Stimulated activated CD8-positive, alpha-beta memory T cell treated with anti-CD3 and anti-CD28 coated beads, Interleukin-2, amount 100 ng/mL, for 48 hours (primary cell): ENCODE measurements at regions not wholly inside any gene's neighbourhood (a gene's known extent, or its start where the extent isn't known, plus 50 kb on each side); places are given as distances from the start of the nearest gene placed in this dataset.
A peak's percentile ranks its signal among the peaks of the same experiment; 100 is the strongest.

Experiments
- DNase-seq, 2 donors: peaks; one replicate each; pipeline ENCODE4 v3.0.0-alpha.2; 2020; ENCODE audit warnings: low read depth in 2 of 2

DNA sequence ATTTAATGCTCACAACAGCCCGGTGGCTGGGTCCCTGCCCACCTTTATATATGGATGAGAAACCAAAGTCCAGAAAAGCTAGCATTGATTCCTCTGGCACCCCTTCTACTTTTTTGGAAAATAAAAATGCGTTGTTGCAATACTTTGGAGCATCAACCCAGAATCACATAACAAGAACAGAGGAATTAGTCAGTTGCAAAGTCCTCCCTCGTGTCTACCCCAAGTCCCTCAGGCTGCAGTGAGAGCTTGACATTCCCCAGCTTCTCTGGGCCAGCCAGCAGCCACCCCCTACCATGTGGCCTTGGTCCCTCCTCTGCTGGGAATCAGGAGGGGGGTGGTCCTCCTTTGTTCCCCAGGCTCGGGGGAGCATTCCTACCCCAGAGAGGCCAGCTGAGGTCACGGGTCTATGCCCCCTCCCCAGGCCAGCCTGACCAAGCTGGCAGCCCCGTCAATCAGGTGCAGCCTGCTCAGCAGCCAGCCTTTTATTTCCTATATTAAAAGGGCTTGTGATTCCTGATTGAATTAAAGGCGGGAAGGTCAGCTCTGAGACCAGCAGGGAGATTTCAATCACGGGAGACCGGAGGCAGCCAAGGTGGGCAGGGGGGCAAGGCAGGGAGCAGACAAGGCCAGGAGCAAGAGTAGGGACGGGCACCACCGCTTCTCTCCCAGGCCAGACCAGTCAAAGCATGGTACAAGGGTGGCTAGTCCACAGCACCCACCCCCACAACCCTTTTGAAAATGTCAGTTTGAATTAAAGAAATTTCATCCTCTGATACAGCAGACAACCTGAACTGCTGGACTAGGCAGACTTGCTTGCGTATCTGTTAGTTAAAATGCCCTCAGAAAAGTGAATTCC, 158.9 kb downstream of the MRPL14 start:
- no peak for DNase-seq

DNA sequence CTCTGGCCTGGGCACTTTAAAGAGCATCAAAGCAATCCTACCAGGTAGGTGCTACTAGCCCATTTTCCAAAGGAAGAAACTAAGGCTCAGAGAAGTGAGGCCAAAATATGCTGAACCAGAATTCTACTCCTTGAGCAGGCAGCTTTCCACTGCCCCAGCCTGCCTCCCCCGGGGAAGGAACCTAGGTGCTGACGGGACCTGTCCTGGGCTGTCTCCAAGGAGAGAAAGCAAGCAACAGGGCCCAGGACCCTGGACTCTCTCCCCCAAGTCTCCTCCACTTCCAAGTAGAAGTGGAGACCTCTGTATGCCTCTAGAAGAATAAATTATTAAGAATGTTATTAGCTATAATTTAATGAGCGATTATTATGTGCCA, 159.5 kb downstream of the MRPL14 start:
- DNase-seq, result no peak

DNA sequence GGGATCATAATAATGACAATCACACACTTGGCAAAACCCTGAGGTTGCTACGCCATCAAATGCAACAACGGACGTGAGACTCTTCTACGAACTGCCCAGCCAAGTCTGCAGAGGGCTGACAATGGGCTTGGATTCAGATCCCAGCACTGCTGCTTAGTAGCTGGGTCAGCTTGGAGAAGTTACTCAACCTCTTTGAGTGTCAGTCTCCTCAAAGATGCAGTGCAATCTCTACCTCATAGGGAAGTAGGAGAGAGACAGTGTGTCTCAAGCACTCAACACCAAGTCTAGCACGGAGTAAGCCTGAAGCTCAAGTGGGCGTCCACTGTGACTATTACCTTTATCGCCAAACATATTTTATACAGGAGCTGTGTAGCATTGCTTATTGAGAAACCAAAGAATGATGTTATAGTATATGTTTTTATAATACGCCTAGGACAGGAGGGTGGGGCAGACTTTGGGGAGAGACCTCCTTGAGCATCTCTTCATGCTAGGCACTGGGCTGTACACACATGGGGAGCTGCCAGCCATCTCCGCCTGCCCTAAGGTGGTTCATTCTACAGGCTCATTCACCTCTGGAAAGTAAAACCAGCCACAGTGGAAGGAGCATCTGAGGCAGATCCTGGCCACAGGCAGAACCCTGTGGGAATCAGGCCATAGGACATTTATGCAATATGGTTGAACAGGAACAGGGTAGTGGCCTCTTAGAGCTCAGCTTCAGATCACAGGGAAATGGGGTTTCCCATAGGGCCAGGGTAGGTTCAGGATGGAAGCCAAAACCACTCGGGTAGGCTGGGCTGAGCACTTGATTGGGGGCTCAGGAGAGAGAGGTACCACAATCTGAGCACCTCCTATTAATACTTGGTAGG, 160.2 kb downstream of the MRPL14 start:
- no peak for DNase-seq

DNA sequence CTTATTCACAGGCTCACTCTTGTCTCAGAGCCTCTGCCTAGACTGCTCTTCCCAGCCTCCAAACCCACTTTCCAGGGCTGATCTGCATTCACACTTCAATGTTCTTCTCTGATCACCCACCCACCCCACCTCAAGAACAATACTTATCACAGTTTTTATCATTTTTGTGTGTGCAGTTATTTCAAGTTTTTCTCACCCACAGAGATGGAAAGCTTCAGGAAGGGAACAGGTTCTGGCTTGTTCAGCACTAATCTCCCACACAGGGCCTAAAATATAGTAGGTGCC, 160.9 kb downstream of the MRPL14 start:
- no peak for DNase-seq

DNA sequence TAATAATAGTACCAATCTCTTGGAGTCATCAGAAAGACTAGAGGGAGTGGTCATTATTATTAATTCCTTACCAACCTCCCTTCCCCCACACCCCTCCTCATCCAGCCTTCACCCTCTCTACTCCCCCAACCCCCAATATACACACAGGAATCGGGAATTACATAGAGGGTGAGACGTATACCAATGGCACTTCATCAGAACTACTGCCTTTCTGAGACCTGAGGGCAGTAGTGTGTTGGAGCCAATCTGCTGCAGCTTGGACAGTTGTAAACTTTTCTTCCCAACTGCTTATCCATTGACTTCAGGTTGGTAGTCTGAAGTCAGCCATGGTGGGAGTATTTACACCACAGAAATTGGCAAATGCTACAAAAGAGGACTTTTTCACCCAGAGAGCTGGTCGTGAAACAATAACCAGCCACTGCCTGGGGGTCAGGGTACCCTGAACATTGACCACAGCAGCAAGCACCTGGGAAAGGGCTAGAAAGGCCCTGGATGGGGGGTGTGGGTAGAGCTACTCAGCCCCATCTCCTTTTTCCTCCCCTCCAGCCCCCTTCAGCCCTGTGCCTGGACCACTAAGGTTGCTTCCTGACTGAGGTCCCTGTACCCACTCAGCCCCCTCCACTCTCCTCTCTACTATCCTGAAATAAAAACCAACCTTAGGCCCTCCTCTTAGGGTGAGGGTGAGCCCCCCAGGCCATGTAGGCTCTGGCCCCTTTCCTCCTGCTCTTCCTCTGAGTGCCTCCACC, 161.5 kb downstream of the MRPL14 start:
- DNase-seq, result no peak

DNA sequence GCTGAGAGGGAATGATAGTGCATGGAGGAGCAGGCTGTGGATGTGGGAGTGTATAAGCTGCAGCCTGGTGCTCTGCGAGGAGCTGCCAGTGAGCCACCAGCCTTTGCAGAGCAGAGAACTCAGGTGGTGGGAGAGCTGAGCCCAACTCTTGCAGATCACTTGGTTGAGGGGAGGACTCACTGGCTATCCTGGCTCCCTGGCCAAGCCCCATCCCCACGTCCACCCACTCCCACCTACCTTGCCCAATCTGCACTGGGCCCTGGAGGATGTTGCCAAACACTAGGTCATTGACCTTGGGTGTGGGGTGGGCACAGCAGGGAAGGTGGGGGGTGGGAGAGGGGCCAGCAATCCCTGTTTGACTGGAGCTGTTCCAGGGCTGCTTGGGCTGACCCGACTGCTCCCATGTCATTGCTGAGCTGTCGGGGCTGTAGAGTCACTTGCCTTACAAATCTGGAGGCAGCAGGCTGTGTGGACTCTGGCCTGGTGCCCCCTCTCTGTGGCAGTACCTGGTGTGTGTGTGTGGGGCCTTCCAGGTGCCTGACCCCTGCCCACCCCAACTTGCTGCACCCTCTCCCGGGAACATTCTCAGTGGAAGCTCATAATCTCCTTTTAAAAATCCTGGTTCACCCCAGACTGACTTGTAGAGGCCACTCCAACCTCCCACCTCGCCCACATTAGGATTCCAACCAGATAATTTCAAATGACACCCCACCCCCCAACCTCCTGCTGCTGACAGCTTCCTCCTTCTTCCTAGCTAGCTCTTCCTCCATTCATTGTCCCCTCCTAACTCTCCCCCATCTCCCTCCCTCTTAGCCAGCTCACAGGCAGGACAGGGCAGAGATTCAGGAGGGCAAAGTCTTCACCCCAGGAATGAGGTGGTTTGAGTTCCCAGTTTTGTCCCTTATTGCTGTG, 162.3 kb downstream of the MRPL14 start:
- DNase-seq, result no peak

DNA sequence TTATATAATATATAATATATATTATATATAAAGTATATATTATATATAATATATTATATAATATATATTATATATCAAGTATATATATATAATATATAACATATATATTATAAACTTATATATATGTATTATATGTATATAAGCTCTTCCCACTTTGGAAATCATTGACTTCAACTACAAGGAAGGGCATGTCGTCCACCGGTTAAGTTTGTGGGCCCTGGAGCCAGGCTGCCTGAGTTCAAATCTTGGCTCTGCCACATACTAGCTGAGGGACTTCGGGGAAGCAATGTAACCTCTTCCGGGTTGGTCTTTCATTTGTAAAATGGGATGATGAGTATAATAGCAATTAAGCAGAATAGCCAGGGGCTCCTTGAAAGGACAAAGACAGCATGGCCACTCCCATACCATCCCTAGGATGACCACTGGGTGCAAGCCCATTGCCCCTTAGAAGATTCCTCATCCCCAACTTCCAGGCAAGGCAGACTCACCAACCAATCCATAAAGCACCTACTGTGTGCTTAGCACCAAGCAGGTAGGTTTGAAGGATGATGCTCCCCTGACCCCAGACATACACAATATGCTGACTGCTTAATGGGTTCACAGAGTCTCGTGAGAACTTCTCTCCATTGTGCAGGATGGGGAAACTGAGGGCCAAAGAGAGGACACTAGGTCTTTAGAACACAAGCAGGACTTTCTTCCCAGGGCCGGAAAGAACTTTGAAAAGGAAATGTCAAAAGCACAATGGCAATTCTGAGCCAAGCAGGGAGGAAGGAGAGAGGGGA, 163.2 kb downstream of the MRPL14 start:
- DNase-seq, result no peak

DNA sequence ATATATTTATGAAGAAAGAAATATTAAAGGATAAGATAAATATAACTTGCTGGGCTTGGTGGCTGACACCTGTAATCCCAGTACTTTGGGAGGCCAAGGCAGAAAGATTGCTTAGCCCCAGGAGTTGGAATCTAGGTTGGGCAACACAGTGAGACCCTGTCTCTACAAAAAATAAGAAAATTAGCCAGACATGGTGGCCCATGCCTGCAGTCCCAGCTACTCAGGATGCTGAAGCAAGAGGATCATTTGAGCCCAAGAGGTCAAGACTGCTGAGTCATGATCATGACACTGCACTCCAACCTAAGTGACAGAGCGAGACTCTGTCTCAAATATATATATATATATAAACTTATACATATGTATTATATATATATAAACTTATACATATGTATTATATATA, 164.0 kb downstream of the MRPL14 start:
- DNase-seq, result no peak

DNA sequence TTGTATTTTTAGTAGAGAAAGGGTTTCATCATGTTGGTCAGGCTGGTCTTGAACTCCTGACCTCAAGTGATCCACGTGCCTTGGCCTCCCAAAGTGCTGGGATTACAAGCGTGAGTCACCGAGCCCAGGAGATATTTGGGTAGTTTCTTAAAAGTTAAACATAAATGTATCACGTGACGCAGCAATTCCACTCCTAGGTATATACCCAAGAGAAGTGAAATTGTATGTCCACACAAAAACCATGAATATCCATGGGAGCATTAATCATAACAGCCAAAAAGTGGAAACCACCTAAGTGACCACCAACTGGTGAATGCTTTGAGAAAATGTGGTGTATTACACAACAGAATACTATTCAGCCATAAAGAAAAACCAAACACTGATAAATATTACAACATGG, 164.8 kb downstream of the MRPL14 start:
- DNase-seq, result no peak

DNA sequence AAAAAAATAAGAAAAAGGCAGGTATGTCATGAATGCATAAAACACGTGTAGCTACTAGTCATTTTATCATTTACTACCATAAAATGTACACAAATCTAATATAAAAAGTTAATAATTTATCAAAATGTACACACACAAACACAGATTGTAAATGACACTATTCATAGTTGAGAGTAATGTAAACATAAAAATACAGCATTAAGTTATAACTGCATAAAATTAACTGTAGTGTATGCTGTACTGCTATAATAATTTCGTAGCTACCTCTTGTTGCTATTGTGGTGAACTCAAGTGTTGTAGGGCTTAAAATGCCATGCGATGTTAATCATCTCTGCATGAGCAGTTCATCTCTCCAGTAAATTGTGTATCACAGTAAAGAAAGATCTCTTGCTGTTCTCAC, 170.0 kb downstream of the MRPL14 start:
- DNase-seq, result no peak

DNA sequence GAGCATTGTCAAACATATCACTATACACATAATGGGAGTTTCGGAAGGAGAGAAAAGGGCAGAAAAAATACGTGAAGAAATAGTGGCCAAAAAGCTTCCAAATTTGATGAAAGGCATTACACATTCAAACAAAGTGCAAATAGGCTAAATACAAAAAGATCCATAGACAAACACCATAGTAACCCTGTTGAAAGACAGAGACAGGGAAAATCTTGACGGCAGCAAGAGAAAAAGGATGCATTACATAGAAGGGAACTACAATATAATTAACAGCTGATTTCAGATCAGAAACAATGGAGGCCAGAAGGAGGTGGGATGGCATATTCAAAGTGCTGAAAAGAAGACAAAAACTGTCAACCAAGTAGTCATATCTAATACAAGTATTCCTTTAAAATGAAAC, 170.8 kb downstream of the MRPL14 start:
- no peak for DNase-seq

DNA sequence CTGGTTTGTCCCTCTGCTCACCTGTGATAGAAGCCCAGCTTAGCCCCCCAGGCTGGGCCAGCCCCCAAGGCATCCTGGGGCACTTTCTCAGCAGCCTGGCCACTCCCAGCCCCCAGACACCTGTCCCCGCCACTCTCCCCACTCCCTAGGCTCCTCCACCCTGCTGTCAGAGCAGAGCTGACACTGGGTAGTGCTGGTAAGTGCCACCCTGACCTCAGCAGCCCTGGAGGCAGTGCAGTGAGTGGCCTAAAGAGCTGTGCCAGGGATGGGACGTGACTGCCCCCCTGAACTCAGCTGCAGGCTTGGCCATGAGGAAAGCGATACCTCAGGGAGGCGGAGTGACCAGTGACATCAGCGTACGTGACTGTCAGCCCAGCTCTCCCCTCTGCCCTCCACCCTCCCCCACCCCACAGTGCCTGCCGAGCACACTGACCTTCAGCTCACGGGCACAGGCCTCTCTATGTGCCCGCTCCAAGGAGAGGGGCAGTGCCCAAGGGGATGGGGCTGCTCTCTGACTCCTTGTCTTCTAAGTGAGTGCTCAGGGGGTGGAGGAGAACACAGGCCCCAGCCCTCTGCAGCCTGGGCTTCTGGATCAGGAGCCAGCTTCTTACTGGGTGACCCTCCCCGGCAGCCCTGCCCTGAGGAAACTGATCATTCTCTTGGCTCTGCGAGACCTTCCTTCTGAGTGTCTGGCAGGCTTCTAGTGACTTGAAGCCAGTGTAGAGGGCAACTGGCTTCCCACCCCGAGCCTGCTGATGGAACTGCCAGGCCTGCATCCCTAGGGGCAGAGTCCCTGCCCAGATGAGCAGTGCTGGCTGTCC, 172.7 kb downstream of the MRPL14 start:
- no peak for DNase-seq

DNA sequence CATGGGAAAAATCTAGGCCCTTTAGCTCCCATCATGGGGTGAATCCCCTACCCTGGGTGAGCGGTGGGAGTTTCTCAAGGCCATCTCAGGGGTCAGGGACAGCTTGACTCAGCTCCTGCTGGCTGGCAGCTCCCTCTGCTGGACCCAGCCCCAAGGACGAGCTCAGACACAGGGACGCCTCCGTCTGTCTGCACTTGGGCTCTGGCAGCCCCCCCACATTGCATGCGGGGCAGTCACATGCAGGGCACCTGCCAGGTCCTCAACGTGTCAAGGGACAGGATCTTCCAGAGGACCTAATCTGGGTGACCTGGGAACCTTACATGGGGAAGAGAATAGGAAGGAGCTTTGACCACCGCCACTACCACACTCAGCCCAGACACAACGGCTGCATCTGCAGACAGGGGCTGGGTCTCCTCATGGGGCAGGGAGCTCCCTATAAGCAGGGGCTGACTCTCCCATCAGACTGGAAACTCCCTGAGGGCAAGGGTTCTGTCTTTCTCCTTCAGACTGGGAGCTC, 173.4 kb downstream of the MRPL14 start:
- DNase-seq, result no peak

DNA sequence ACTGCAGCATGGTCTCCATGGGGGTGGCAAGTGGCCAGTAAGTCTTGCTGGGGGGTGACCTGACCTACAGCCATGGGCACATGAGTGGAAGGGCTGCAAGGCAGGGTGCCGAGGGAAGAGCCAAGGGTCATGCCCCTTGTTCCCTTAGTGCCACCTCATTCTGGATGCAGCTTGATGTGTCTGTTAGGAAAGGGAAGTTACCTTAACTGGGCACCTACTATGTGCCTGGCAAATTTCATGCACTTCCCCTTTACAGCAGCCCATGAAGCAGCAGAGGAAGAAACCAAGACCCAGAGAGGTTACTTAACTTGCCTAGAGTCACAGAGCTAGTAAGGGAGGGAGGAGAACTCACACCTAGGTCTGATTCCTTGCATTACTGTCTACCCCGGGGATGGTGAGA, 174.0 kb downstream of the MRPL14 start:
- DNase-seq, result no peak

DNA sequence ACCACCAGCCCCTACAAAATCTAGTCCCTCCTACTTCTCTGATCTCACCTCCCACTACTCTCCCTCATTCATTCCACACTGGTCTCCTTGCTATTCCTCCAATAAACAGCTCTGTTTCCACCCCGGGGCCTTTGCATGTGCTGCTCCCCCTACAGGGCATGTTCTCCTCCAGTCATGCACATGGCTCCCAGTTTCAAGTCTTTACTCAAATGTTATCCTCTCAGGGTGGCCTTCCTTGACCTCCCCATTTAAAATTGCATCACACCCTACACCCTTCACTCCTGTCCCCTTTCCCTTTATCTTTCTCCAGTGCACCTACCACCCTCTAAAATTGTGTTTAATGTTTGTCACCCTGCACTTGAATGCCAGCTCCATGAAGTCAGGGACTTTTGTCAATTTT, 174.5 kb downstream of the MRPL14 start:
- no peak for DNase-seq

DNA sequence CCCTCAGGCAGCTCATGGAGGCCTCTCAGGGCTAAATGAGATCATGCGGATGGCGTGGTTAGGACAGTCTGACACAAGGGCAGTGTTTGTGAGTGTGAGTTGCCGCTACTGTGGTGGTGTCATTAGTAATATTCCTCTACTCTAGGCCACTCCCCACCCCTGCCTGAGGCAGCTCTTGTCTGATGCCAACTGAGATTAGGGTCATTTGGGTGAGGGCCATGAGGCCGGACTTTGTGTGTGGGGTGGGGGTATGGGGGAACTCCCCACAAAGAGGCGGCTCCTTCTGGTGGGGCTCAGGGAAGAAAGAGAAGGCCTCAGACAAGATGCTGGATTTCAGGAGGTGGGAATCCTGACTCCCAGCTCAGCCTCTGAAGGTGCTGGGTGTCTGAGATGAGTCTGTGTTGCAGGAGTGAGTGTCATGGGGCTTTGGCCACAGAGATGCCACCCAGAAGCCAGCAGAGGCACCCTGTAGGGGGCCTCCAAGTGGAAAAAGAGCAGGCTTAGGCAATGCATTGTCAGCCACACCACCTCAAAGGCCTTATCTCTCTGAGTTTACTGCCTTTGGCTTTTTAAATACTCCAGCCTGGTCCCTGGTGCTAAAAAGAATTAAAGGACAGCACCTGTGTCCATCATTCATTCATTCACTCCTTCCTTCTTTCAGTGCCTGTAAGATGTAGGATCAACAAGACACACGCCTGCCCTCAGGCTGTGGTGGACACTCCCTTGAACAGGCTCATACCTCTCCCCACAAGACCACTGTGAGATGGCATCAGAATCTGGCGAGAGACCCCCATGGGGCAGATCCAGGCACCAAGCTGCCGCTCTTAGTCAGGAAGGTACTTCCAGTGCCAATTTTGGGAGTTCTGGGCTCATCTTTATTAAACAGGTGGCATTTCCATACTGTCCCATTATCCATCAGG, 175.2 kb downstream of the MRPL14 start:
- DNase-seq, result no peak

DNA sequence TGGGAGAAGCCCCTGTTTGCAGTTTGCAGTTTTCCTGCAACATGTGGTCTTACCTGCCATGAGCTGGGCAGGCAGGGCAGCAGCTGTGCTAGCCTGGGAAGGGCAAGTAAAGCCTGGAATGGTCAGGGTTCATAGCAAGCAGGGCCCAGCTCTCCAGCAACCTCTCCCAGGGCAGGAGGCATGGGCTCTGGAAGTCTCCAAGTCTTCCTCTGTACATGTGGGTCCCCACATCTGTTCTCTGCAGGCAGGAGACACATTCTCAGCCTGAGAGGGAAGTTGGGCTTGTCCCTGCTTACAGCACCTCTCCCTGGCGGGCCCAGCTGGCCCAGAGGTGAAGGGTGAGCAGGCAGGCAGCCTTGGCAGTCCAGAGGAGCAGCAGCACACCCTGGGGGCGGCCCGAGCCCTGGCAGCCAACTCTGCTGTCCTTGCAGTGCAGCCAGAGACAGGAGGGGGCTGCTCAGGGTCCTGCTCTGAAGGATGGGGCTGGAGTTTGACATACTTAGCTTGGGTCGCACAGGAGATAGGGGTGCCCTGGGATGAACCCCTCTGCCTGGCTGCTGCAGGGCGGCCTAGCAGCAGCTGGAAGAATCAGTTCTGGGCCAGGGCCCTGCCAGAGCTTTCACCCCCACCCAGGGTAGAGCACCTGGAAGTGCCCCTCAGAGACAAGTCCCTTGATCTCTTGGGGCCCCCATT, 176.0 kb downstream of the MRPL14 start:
- DNase-seq, result peak in 1 of 2 donors; percentile 5

DNA sequence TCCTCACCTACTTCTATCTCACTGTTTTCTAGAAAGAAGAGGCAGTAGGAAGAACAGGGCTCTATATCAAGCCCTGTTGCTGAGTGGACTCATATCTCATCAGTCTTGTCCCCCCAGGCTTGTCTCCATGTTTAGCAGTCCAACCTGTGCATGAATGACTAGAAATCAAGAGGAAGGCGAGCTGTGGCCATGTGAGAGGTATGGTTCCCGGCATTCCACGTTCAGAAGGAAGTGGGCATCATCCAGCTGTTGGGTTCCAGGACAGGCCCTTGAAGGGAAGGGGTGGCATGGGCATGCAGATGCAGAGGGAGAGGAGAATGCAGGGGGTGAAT, 176.6 kb downstream of the MRPL14 start:
- DNase-seq, result no peak
